Adrenal gland (tissue), 9 donors: ENCODE measurements at regions not wholly inside any gene's neighbourhood (a gene's known extent, or its start where the extent isn't known, plus 50 kb on each side); places are given as distances from the start of the nearest gene placed in this dataset.

Experiments used
- DNase-seq, 7 donors: peaks; one replicate each; pipeline ENCODE4 v3.0.0-alpha.2; 2019 to 2020
- H3K27ac ChIP-seq, 5 donors: fragments of 200-600 bp; sonication (generic) in 4 of 5; 1 replicate in 3 of 5; 2 replicates in 2 of 5; pipeline versions ENCODE4 v1.5.1 to v1.8.0; 2016 to 2020; ENCODE audit warnings: mild to moderate bottlenecking in 1 of 5
- H3K27me3 ChIP-seq: fragments of 200-600 bp; 2 replicates; pipeline ENCODE4 v1.8.0; 2021
- H3K36me3 ChIP-seq, 2 donors: fragments of 200-600 bp; replicated peaks in 1 of 2; 1 replicate in 1 of 2; 2 replicates in 1 of 2; pipeline versions ENCODE4 v1.5.1 to v1.8.0; 2018 to 2022
- H3K4me1 ChIP-seq, 2 donors: fragments of 200-600 bp; replicated peaks in 1 of 2; 1 replicate in 1 of 2; 2 replicates in 1 of 2; pipeline versions ENCODE4 v1.5.1 to v1.8.0; 2018 to 2021
- H3K4me3 ChIP-seq, 4 donors: fragments of 200-600 bp; sonication (generic) in 3 of 4; one replicate each; pipeline ENCODE4 v1.5.1; 2016 to 2018
- H3K9me3 ChIP-seq, 3 donors: fragments of 200-600 bp; sonication (generic) in 1 of 3; replicated peaks in 1 of 3; 1 replicate in 2 of 3; 2 replicates in 1 of 3; pipeline versions ENCODE4 v1.5.1 to v1.8.0; 2016 to 2021
- POLR2A ChIP-seq, 2 donors: fragments of 450-650 bp; IDR thresholded peaks; one replicate each; pipeline ENCODE4 v1.6.1; 2017; ENCODE audit warnings: antibody characterized with exemption in 2 of 2, mild to moderate bottlenecking in 2 of 2, moderate library complexity in 1 of 2
- WGBS, 4 donors: extraction: QIAGEN DNeasy Blood & Tissue Kit in 2 of 4; methylation state at CpG; one replicate each; pipeline versions ENCODE4 v1.1.5 to v1.1.7; 2013 to 2017; 5-methylcytosine and 5-hydroxymethylcytosine counted together
- intact Hi-C, 2 donors: fragments of 100-400 bp; cut with DNase I; formaldehyde crosslinking; loops; one replicate each; pipeline versions ENCODE4 v1.14.1 to v1.15.0; 2022 to 2023
- TF ChIP-seq, protein P1 (sequence below), 6 experiments: fragments of 450-650 bp in 4 of 6; fragments of 200-600 bp in 2 of 6; sonication (generic) in 1 of 6; IDR thresholded peaks; 1 replicate in 5 of 6; 2 replicates in 1 of 6; pipeline versions ENCODE4 v1.5.1 to v1.8.0; 2016 to 2021; ENCODE audit warnings: antibody characterized with exemption in 6 of 6, mild to moderate bottlenecking in 2 of 6, moderate library complexity in 1 of 6
- donor health status: healthy with polysubstance abuse.
- donor health status: Bipolar disorder and iron deficiency.
- donor health status: DM: yes; HTN: yes; CAD: no.
- donor health status: DM: no; HTN: no; CAD: no.
- donor health status: DM: no; HTN: no; CAD: no.

DNA sequence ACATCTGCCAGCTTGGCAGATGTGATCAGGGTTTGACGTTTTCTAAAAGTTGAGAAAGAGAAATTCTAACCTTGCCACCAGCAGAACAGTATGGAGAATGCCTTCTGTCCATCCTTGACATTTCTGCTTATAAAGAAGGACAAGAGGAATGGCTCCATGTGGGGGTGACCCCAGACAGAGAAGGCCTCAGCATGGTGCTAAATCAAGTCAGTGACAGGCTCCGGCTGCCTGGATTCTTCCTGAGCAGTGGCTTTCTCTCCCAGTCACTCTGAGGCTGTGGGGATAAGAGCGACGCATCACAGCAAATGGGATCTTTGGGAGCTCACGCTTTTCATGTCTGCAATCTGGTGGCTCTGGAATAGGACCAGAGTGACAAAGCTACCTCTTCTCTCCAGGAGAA, 640.2 kb upstream of the CAMK1G start:
- DNase-seq, result no peak
- no peaks in the 10 kb centered on the region for H3K36me3 ChIP-seq
- H3K4me1 ChIP-seq, result no peaks in the 10 kb centered on the region
- intact Hi-C loops, result no loop called here
- no peak overlapping the region for H3K27ac ChIP-seq
- H3K4me3 ChIP-seq, result no peak overlapping the region
- TF ChIP-seq, protein P1, sequence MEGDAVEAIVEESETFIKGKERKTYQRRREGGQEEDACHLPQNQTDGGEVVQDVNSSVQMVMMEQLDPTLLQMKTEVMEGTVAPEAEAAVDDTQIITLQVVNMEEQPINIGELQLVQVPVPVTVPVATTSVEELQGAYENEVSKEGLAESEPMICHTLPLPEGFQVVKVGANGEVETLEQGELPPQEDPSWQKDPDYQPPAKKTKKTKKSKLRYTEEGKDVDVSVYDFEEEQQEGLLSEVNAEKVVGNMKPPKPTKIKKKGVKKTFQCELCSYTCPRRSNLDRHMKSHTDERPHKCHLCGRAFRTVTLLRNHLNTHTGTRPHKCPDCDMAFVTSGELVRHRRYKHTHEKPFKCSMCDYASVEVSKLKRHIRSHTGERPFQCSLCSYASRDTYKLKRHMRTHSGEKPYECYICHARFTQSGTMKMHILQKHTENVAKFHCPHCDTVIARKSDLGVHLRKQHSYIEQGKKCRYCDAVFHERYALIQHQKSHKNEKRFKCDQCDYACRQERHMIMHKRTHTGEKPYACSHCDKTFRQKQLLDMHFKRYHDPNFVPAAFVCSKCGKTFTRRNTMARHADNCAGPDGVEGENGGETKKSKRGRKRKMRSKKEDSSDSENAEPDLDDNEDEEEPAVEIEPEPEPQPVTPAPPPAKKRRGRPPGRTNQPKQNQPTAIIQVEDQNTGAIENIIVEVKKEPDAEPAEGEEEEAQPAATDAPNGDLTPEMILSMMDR (IDR thresholded peaks at IDR 0.05), result no peak
- no peak for TF ChIP-seq POLR2A (IDR thresholded peaks at IDR 0.05)
- WGBS, 4 donors, result 64 to 75% (median 72%) methylated on average over 5 of the region's 5 CpGs
- no peaks in the 10 kb centered on the region for H3K27me3 ChIP-seq
- H3K9me3 ChIP-seq, result no peaks in the 10 kb centered on the region

DNA sequence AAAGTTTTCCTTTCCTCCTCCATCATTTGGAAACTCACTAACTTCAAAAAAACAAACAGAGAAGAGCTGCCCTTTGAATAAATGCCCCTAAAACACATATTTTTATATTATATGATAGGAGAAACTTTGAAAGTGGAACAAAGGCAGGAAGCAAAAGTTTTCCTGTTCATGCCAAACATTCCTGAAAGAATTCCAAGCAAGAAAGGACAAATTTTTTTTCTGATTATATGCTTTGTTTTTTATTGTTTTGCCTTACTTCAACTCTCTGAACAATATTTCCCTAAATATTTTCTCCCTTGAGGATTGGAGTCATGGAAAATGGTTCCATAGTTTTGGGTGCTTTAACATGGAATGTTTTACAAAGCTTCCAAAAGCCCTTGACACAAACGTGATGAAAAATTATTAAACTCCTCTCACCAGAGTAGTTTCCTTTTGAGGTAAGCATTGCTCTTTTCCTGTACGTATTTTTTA, 638.5 kb upstream of the CAMK1G start:
- H3K4me3 ChIP-seq, result no peak overlapping the region
- H3K4me1 ChIP-seq, result no peaks in the 10 kb centered on the region
- intact Hi-C loops, result no loop called here
- TF ChIP-seq POLR2A (IDR thresholded peaks at IDR 0.05), result no peak
- TF ChIP-seq, protein P1 (IDR thresholded peaks at IDR 0.05), result no peak
- no peaks in the 10 kb centered on the region for H3K36me3 ChIP-seq
- 8 to 23% (median 17%) methylated on average over 2 of the region's 2 CpGs for WGBS, 4 donors
- no peaks in the 10 kb centered on the region for H3K9me3 ChIP-seq
- no peaks in the 10 kb centered on the region for H3K27me3 ChIP-seq
- no peak for DNase-seq
- no peak overlapping the region for H3K27ac ChIP-seq

DNA sequence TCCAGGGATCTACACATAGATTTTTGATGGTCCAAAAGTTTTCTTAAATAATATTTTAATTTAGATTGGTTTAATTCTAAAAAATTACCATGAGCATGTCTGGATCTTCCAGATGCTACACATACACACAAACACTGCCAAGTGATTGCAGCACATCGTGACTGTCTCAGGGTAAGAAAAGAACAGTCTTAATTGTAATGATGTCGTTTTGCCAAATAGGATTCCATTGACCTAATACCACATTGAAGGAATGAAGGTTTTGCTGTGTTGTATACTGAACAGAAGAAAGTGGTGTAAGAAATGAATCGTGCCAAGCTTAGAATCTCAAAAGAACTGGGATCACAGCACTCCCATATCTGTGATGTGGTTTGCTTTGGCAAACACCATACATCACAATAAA, 633.3 kb upstream of the CAMK1G start:
- 83 to 87% (median 84%) methylated on average over 3 of the region's 3 CpGs for WGBS, 4 donors
- no peak for TF ChIP-seq POLR2A (IDR thresholded peaks at IDR 0.05)
- TF ChIP-seq, protein P1 (IDR thresholded peaks at IDR 0.05), result no peak
- intact Hi-C loops, result no loop called here
- Histone ChIP-seq H3K9me3 (no peaks in the 10 kb centered on the region), H3K4me3 (no peak overlapping the region), H3K27me3 (no peaks in the 10 kb centered on the region), H3K36me3 (no peaks in the 10 kb centered on the region), H3K4me1 (no peaks in the 10 kb centered on the region), H3K27ac (no peak overlapping the region)
- DNase-seq, result no peak

DNA sequence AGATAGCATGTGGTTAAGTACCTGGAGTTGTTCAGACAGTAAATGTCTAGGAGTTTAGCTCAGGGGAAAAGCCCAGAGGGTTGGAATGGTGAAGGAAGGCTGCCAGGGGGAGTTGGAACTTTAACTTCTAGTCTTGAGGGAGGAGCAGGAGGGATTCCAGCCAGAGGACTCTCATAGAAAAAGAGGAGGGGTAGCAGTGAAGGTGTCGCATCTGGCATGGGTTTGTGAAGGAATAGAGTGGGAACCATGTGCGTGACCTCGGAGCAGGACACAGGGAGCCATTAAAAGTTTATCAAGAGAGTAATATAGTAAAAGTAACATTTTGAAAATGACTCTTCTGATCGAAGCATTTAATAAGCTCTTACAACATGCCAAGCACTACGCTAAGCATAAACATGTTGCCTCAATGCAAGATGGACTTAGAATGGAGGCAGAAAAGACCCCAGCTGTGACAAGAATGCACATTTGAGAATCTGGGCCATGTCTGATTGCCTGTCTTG, 632.4 kb upstream of the CAMK1G start:
- H3K27ac ChIP-seq, result no peak overlapping the region
- H3K4me3 ChIP-seq, result no peak overlapping the region
- no peaks in the 10 kb centered on the region for H3K4me1 ChIP-seq
- H3K27me3 ChIP-seq, result no peaks in the 10 kb centered on the region
- H3K9me3 ChIP-seq, result no peaks in the 10 kb centered on the region
- no peak for TF ChIP-seq POLR2A (IDR thresholded peaks at IDR 0.05)
- TF ChIP-seq, protein P1 (IDR thresholded peaks at IDR 0.05), result no peak
- no peak for DNase-seq
- H3K36me3 ChIP-seq, result no peaks in the 10 kb centered on the region
- WGBS, 4 donors, result 80 to 90% (median 85%) methylated on average over 5 of the region's 5 CpGs
- intact Hi-C loops, result no loop called here
